ENCODE measurements at regions not wholly inside any gene's neighbourhood (a gene's known extent, or its start where the extent isn't known, plus 50 kb on each side); places are given as distances from the start of the nearest gene placed in this dataset.

- TF ChIP-seq CTCF (IDR thresholded peaks at IDR 0.05) (no peak), POLR2AphosphoS5 (IDR thresholded peaks at IDR 0.05; ENCODE audit: insufficient read depth in 1 of 2, low read depth in 1 of 2) (no peak), POLR2A (IDR thresholded peaks at IDR 0.05) (no peak)
Measured at GRCh38 chr7:140262242-140262903, 85.6 kb upstream of the KDM7A start.
